Lower lobe of right lung (tissue), 2 donors: ENCODE measurements at regions not wholly inside any gene's neighbourhood (a gene's known extent, or its start where the extent isn't known, plus 50 kb on each side); places are given as distances from the start of the nearest gene placed in this dataset.

Source experiments
- ATAC-seq, 2 donors: fragments of 200-7000 bp; cut with Tn5 transposase; one replicate each; pipeline ENCODE4 v1.9.1; 2020 to 2022; ENCODE audit warnings: mild to moderate bottlenecking in 2 of 2, moderate library complexity in 2 of 2
- DNase-seq: peaks from one replicate; pipeline ENCODE4 v3.0.0-alpha.2; 2020
- H3K27ac ChIP-seq: fragments of 200-600 bp; one replicate; pipeline ENCODE4 v1.8.0; 2022
- H3K27me3 ChIP-seq: fragments of 200-600 bp; one replicate; pipeline ENCODE4 v1.8.0; 2022; ENCODE audit warnings: low read depth
- H3K36me3 ChIP-seq: fragments of 200-600 bp; one replicate; pipeline ENCODE4 v1.8.0; 2022; ENCODE audit warnings: mild to moderate bottlenecking
- H3K4me1 ChIP-seq: fragments of 200-600 bp; one replicate; pipeline ENCODE4 v1.8.0; 2022
- H3K4me3 ChIP-seq: fragments of 200-600 bp; one replicate; pipeline ENCODE4 v1.8.0; 2022; ENCODE audit warnings: mild to moderate bottlenecking
- H3K9me3 ChIP-seq: fragments of 200-600 bp; one replicate; pipeline ENCODE4 v1.8.0; 2022
- CTCF ChIP-seq: fragments of 200-600 bp; IDR thresholded peaks from one replicate; pipeline ENCODE4 v1.8.0; 2022; ENCODE audit warnings: antibody characterized with exemption, mild to moderate bottlenecking
- intact Hi-C: fragments of 100-400 bp; cut with DNase I; formaldehyde crosslinking; loops from one replicate; pipeline ENCODE4 v1.11.0; 2022
- donor health status: DM: no; HTN: yes; CAD: no; lungs with severe emphysema.

GRCh38 chr10:128851281-128851680 is 615.8 kb upstream of the MGMT start:
- Histone ChIP-seq H3K9me3 (no peaks in the 10 kb centered on the region), H3K4me1 (peaks cover 18% of the 10 kb centered on the region), H3K27me3 (no peaks in the 10 kb centered on the region), H3K27ac (no peak overlapping the region), H3K4me3 (no peak overlapping the region), H3K36me3 (no peaks in the 10 kb centered on the region)
- ATAC-seq = no peak
- TF ChIP-seq CTCF = no peak
- intact Hi-C loops = no loop called here
- no peak for DNase-seq

- no peak for TF ChIP-seq CTCF
- Histone ChIP-seq H3K27ac (no peak overlapping the region), H3K9me3 (no peaks in the 10 kb centered on the region), H3K4me1 (peaks cover 18% of the 10 kb centered on the region), H3K36me3 (no peaks in the 10 kb centered on the region), H3K4me3 (no peak overlapping the region), H3K27me3 (no peaks in the 10 kb centered on the region)
- ATAC-seq (no peak), DNase-seq (no peak)
- intact Hi-C loops = no loop called here
Observed at GRCh38 chr10:128851726-128852125, 615.3 kb upstream of the MGMT start.

GRCh38 chr10:128852449-128852848 is 614.6 kb upstream of the MGMT start:
- H3K4me1 ChIP-seq = peaks cover 18% of the 10 kb centered on the region
- no peaks in the 10 kb centered on the region for H3K36me3 ChIP-seq
- no peaks in the 10 kb centered on the region for H3K9me3 ChIP-seq
- H3K27ac ChIP-seq = no peak overlapping the region
- TF ChIP-seq CTCF = no peak
- intact Hi-C loops = no loop called here
- no peaks in the 10 kb centered on the region for H3K27me3 ChIP-seq
- DNase-seq (no peak), ATAC-seq (no peak)
- no peak overlapping the region for H3K4me3 ChIP-seq

- Histone ChIP-seq H3K4me1 (peaks cover 18% of the 10 kb centered on the region), H3K4me3 (no peak overlapping the region), H3K27ac (no peak overlapping the region), H3K36me3 (no peaks in the 10 kb centered on the region), H3K27me3 (no peaks in the 10 kb centered on the region), H3K9me3 (no peaks in the 10 kb centered on the region)
- intact Hi-C loops = no loop called here
- no peak for TF ChIP-seq CTCF
- ATAC-seq (no peak), DNase-seq (no peak)
Observed at GRCh38 chr10:128852902-128853301, 614.1 kb upstream of the MGMT start.

- no peak overlapping the region for H3K27ac ChIP-seq
- intact Hi-C loops = no loop called here
- DNase-seq = no peak
- no peaks in the 10 kb centered on the region for H3K36me3 ChIP-seq
- peaks cover 18% of the 10 kb centered on the region for H3K4me1 ChIP-seq
- no peaks in the 10 kb centered on the region for H3K9me3 ChIP-seq
- no peak overlapping the region for H3K4me3 ChIP-seq
- ATAC-seq = no peak
- no peaks in the 10 kb centered on the region for H3K27me3 ChIP-seq
- TF ChIP-seq CTCF = no peak
Observed at GRCh38 chr10:128853537-128853936, 613.5 kb upstream of the MGMT start.

GRCh38 chr10:128854204-128854603 is 612.8 kb upstream of the MGMT start:
- peaks cover 18% of the 10 kb centered on the region for H3K4me1 ChIP-seq
- no peak for DNase-seq
- H3K27me3 ChIP-seq = no peaks in the 10 kb centered on the region
- no peaks in the 10 kb centered on the region for H3K36me3 ChIP-seq
- H3K27ac ChIP-seq = no peak overlapping the region
- H3K9me3 ChIP-seq = no peaks in the 10 kb centered on the region
- intact Hi-C loops = no loop called here
- no peak for TF ChIP-seq CTCF
- no peak for ATAC-seq
- no peak overlapping the region for H3K4me3 ChIP-seq
